ENCODE measurements at regions not wholly inside any gene's neighbourhood (a gene's known extent, or its start where the extent isn't known, plus 50 kb on each side); places are given as distances from the start of the nearest gene placed in this dataset.

DNA sequence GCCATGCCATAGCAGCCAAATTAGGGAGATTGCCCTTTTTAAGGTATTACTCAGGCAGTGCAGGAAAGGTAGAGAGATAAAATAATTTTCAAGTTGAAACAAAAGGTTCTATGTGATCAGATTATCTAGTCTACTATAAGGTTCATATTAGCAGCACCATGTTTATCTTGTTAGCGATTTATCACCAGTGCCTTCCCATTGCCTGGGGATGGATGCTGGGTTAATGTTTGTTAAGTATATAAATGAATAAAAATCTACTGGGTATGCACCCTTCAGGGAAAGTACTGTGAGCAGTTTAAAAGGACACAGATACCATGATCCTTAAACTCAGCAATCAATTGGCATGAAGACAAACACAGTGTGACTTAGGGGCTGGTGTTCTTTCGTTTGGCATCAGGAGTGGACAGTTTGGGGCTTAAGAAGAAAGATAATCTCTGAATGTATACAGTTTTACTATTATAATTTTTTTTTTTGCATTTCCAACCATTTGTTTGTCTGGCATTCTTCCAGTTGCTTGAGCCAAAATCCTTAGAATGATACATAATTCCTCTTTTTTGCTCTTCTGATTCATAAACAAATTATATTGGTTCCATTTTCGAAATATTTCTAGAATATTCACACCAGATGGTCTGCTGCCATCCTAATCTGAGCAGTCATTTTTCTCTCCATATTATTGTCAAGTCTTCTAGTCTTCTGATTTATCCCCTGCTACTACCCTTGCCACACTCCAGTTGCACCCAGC is 512.8 kb upstream of the SLC8A1 start:
- Histone ChIP-seq H3K9me3 (ENCODE audit: insufficient read depth, low read length) (no peaks in the 10 kb centered on the region), H4K20me1 (ENCODE audit: insufficient read depth, low read length) (no peaks in the 10 kb centered on the region), H3K79me2 (ENCODE audit: low read length) (no peaks in the 10 kb centered on the region), H3K27me3 (ENCODE audit: low read depth, low read length) (no peaks in the 10 kb centered on the region), H3K9ac (ENCODE audit: low read length) (no peak overlapping the region), H3K36me3 (replicated peaks; ENCODE audit: low read depth, low read length) (no peaks in the 10 kb centered on the region), H2AFZ (ENCODE audit: low read depth, low read length) (no peak overlapping the region), H3K4me1 (ENCODE audit: low read length) (no peaks in the 10 kb centered on the region), H3K4me2 (ENCODE audit: low read length) (no peak overlapping the region), H3K4me3 (ENCODE audit: low read length) (no peak overlapping the region), H3K27ac (ENCODE audit: low read length) (no peak overlapping the region)
- TF ChIP-seq CTCF (IDR thresholded peaks at IDR 0.05; ENCODE audit: low read depth, low read length): no peak
- no peak for TF ChIP-seq EZH2phosphoT487 (IDR thresholded peaks at IDR 0.05; ENCODE audit: low read depth)

DNA sequence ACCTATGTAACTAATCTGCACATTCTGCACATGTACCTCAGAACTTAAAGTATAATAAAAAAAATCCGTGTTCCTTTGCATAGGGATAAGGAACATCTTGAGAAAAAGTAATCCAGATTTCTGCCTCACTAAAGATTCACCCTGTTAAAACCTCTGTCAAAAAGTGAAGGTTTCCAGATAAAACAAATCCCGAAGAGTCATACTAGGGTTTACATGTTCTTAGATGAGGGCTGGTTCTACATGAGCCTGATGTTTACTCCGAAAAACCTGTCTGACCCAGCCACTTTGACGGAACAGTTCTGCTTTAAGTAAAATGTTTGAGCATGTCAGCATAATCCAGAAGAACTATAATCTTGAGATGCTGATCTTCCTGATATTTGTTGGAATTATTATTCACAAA is 515.6 kb upstream of the SLC8A1 start:
- Histone ChIP-seq H3K27me3 (ENCODE audit: low read depth, low read length) (no peaks in the 10 kb centered on the region), H4K20me1 (ENCODE audit: insufficient read depth, low read length) (no peaks in the 10 kb centered on the region), H3K9ac (ENCODE audit: low read length) (no peak overlapping the region), H3K9me3 (ENCODE audit: insufficient read depth, low read length) (no peaks in the 10 kb centered on the region), H3K36me3 (replicated peaks; ENCODE audit: low read depth, low read length) (no peaks in the 10 kb centered on the region), H3K4me3 (ENCODE audit: low read length) (no peak overlapping the region), H3K4me1 (ENCODE audit: low read length) (no peaks in the 10 kb centered on the region), H3K4me2 (ENCODE audit: low read length) (no peak overlapping the region), H2AFZ (ENCODE audit: low read depth, low read length) (no peak overlapping the region), H3K79me2 (ENCODE audit: low read length) (no peaks in the 10 kb centered on the region), H3K27ac (ENCODE audit: low read length) (no peak overlapping the region)
- TF ChIP-seq EZH2phosphoT487 (IDR thresholded peaks at IDR 0.05; ENCODE audit: low read depth) (no peak), CTCF (IDR thresholded peaks at IDR 0.05; ENCODE audit: low read depth, low read length) (no peak)

GRCh38 chr2:40975151-40975550 is 523.3 kb upstream of the SLC8A1 start:
- Histone ChIP-seq H3K9me3 (ENCODE audit: insufficient read depth, low read length) (no peaks in the 10 kb centered on the region), H3K9ac (ENCODE audit: low read length) (no peak overlapping the region), H3K4me3 (ENCODE audit: low read length) (no peak overlapping the region)

GRCh38 chr2:40997362-40997761 is 545.5 kb upstream of the SLC8A1 start:
- TF ChIP-seq CTCF (IDR thresholded peaks at IDR 0.05; ENCODE audit: low read depth, low read length): no peak
- TF ChIP-seq EZH2phosphoT487 (IDR thresholded peaks at IDR 0.05; ENCODE audit: low read depth): no peak
- Histone ChIP-seq H3K4me3 (ENCODE audit: low read length) (no peak overlapping the region), H3K79me2 (ENCODE audit: low read length) (no peaks in the 10 kb centered on the region), H3K4me2 (ENCODE audit: low read length) (no peak overlapping the region), H3K27ac (ENCODE audit: low read length) (no peak overlapping the region), H3K9me3 (ENCODE audit: insufficient read depth, low read length) (no peaks in the 10 kb centered on the region), H3K9ac (ENCODE audit: low read length) (no peak overlapping the region), H4K20me1 (ENCODE audit: insufficient read depth, low read length) (no peaks in the 10 kb centered on the region), H2AFZ (ENCODE audit: low read depth, low read length) (no peak overlapping the region), H3K27me3 (ENCODE audit: low read depth, low read length) (no peaks in the 10 kb centered on the region), H3K4me1 (ENCODE audit: low read length) (no peaks in the 10 kb centered on the region), H3K36me3 (replicated peaks; ENCODE audit: low read depth, low read length) (no peaks in the 10 kb centered on the region)

More at GRCh38 chr2:40975151-40975550, 523.3 kb upstream of the SLC8A1 start:
- no peak overlapping the region for H3K27ac ChIP-seq (ENCODE audit: low read length)
- no peaks in the 10 kb centered on the region for H3K27me3 ChIP-seq (ENCODE audit: low read depth, low read length)
- no peak overlapping the region for H2AFZ ChIP-seq (ENCODE audit: low read depth, low read length)
- no peaks in the 10 kb centered on the region for H4K20me1 ChIP-seq (ENCODE audit: insufficient read depth, low read length)
- no peak for TF ChIP-seq CTCF (IDR thresholded peaks at IDR 0.05; ENCODE audit: low read depth, low read length)
- no peak for TF ChIP-seq EZH2phosphoT487 (IDR thresholded peaks at IDR 0.05; ENCODE audit: low read depth)
- no peak overlapping the region for H3K4me2 ChIP-seq (ENCODE audit: low read length)
- no peaks in the 10 kb centered on the region for H3K36me3 ChIP-seq (replicated peaks; ENCODE audit: low read depth, low read length)
- no peaks in the 10 kb centered on the region for H3K79me2 ChIP-seq (ENCODE audit: low read length)
- no peaks in the 10 kb centered on the region for H3K4me1 ChIP-seq (ENCODE audit: low read length)
